Osteocyte (in vitro differentiated cells): ENCODE measurements at regions not wholly inside any gene's neighbourhood (a gene's known extent, or its start where the extent isn't known, plus 50 kb on each side); places are given as distances from the start of the nearest gene placed in this dataset.

Source experiments
- DNase-seq: peaks from one replicate; pipeline ENCODE4 v3.0.0; 2021; ENCODE audit warnings: mixed read lengths; ENCODE audit not compliant: unreplicated experiment; ENCODE audit errors: extremely low spot score
- H3K27ac Mint-ChIP-seq: one replicate; pipeline ENCODE4 v1.8.0; 2021; ENCODE audit warnings: mild to moderate bottlenecking, mixed read lengths; ENCODE audit not compliant: unreplicated experiment
- H3K27me3 Mint-ChIP-seq: one replicate; pipeline ENCODE4 v1.8.0; 2021; ENCODE audit warnings: mixed read lengths; ENCODE audit not compliant: unreplicated experiment
- H3K36me3 Mint-ChIP-seq: one replicate; pipeline ENCODE4 v1.8.0; 2021; ENCODE audit warnings: mixed read lengths; ENCODE audit not compliant: unreplicated experiment
- H3K4me1 Mint-ChIP-seq: one replicate; pipeline ENCODE4 v1.8.0; 2021; ENCODE audit warnings: mixed read lengths; ENCODE audit not compliant: unreplicated experiment
- H3K4me3 Mint-ChIP-seq: one replicate; pipeline ENCODE4 v1.8.0; 2021; ENCODE audit warnings: mild to moderate bottlenecking, moderate library complexity, mixed read lengths; ENCODE audit not compliant: unreplicated experiment
- H3K9me3 Mint-ChIP-seq: one replicate; pipeline ENCODE4 v1.8.0; 2021; ENCODE audit warnings: mixed read lengths; ENCODE audit not compliant: unreplicated experiment
- TF ChIP-seq, protein P1 (sequence below): fragments of 200-600 bp; sonication (generic); IDR thresholded peaks from 2 replicates; pipeline ENCODE4 v1.5.0; 2021; ENCODE audit warnings: antibody characterized with exemption, mild to moderate bottlenecking, moderate library complexity

DNA sequence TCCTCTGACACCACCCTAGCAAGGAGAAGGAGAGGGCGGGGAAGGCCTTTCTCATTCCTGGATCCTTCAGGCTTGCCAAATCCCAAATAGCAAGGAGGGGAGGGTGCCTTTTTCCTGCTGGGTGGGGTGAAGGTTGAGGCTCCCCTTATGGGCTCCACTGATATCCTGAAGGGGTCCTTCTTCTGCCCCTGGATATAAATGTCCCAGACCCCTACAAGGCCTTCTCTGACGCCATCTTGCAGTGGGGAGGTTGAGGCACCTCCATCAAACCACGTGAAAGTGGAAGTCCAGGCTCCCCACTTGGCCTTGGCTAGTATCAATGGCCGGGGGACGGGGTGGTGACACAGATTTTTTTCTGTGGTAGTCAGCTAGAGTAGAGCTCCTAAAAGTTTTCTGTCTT lies 371.3 kb downstream of the GLRX3 start:
- Mint-ChIP-seq H3K4me1 (no peaks in the 10 kb centered on the region), H3K9me3 (peaks cover 65% of the 10 kb centered on the region), H3K27ac (no peak overlapping the region), H3K27me3 (no peaks in the 10 kb centered on the region), H3K4me3 (no peak overlapping the region), H3K36me3 (no peaks in the 10 kb centered on the region)
- TF ChIP-seq, protein P1, sequence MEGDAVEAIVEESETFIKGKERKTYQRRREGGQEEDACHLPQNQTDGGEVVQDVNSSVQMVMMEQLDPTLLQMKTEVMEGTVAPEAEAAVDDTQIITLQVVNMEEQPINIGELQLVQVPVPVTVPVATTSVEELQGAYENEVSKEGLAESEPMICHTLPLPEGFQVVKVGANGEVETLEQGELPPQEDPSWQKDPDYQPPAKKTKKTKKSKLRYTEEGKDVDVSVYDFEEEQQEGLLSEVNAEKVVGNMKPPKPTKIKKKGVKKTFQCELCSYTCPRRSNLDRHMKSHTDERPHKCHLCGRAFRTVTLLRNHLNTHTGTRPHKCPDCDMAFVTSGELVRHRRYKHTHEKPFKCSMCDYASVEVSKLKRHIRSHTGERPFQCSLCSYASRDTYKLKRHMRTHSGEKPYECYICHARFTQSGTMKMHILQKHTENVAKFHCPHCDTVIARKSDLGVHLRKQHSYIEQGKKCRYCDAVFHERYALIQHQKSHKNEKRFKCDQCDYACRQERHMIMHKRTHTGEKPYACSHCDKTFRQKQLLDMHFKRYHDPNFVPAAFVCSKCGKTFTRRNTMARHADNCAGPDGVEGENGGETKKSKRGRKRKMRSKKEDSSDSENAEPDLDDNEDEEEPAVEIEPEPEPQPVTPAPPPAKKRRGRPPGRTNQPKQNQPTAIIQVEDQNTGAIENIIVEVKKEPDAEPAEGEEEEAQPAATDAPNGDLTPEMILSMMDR = no peak
- peak; percentile 69 for DNase-seq

DNA sequence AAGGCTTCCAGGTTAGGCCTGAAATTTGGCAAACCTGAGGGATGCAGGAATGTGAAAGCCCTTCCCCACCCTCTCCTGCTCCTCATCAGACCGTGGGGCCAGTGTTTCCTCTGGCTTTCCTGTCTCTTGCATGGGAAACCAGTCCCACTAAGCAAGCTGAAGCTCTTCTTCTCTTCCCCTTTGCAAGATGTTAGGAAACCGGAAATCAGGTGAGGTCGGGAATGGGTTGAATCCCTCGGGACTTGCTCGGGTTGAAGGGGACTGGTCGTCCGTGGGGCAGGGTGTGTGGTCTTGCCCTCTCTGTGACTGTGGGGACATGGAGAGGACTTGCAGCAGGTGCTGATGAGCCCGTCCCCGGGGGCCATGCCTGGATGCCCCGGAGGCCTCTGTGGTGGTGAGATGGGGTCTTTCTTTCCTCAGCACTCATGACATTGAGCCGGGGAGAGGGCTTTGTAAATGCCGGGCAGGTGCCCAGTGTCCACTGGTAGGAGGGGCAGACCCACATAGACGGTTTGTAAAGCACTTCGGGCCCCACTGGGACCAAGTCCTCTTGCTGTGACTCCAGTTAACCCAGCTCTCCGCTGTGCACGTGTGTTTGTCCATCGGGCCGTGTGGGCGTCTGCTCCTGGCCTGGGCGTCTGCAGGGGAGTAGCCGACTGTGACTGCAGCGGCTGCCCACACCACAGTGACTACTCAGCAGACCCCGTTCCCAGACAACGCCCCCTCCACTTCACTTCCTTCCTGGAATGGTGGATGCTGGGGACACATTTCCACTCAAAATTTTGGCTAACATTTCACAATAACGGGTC lies 373.9 kb downstream of the GLRX3 start:
- Mint-ChIP-seq H3K4me1 (no peaks in the 10 kb centered on the region), H3K27ac (no peak overlapping the region), H3K4me3 (no peak overlapping the region), H3K36me3 (no peaks in the 10 kb centered on the region), H3K9me3 (peaks cover 43% of the 10 kb centered on the region), H3K27me3 (no peaks in the 10 kb centered on the region)
- TF ChIP-seq, protein P1 = no peak
- DNase-seq = peak; percentile 72

DNA sequence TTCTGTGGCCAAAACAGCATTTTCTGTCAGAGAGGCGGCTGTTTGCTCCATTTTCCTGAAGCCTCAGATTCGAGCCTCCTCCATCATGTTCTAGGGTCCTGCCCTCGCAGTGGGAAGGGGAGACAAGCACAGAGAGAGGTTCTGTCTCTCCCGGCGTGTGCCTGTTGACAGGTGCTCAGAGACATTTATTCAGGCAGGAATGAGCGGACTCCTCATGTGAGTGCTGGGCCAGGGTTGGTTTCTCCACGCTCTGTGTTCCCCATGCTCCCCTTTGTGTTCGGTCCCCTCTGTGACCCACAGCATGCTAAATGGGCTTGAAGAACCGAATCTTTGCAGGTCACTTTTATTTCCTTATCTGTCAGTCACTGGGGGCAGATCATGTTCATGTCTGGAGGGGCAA lies 374.6 kb downstream of the GLRX3 start:
- H3K9me3 Mint-ChIP-seq = peaks cover 41% of the 10 kb centered on the region
- H3K4me3 Mint-ChIP-seq = no peak overlapping the region
- no peaks in the 10 kb centered on the region for H3K4me1 Mint-ChIP-seq
- H3K27ac Mint-ChIP-seq = no peak overlapping the region
- no peaks in the 10 kb centered on the region for H3K36me3 Mint-ChIP-seq
- H3K27me3 Mint-ChIP-seq = no peaks in the 10 kb centered on the region
- TF ChIP-seq, protein P1 = no peak
- peak; percentile 53 for DNase-seq

DNA sequence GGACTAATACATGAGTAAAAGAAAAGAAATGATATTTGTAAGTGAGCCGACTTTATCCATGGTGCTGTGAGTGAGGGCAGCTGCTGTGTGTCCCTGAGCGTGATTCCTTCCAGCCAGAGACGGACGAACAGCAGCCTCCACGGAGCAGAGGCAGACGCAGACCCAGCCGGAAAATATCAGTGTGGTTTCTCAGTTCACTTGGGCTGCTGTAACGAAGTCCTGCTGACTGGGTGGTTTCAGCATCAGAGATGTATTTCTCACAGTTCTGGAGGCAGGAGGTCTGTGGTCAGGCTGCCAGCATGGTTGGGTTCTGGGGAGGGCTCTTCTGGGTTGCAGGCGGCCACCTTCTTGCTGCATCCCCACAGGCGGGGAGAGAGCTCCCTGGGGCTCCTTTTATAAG lies 375.6 kb downstream of the GLRX3 start:
- no peaks in the 10 kb centered on the region for H3K27me3 Mint-ChIP-seq
- H3K36me3 Mint-ChIP-seq = no peaks in the 10 kb centered on the region
- H3K4me3 Mint-ChIP-seq = no peak overlapping the region
- H3K27ac Mint-ChIP-seq = no peak overlapping the region
- peaks cover 31% of the 10 kb centered on the region for H3K9me3 Mint-ChIP-seq
- TF ChIP-seq, protein P1 = no peak
- H3K4me1 Mint-ChIP-seq = no peaks in the 10 kb centered on the region
- no peak for DNase-seq

DNA sequence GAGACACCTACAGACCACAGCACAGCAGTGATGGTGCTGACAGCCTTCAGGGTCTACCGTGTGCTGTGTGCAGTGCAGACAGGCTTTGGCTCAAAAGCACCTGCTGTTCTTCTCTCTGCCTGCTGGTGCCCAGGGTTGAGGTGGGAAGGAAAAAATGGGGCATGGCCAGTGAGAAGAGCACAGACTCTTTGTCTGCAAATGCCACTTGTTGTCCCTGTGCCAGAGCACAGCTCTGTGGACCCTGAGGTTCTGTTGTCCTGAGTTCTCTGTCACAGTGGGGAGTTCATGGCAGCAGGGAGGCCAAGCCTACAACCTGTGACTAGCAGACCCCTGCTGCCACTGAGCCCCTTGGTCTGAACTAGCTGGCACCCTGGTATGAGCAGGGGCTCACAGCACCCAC lies 376.7 kb downstream of the GLRX3 start:
- TF ChIP-seq, protein P1 = no peak
- peak; percentile 75 for DNase-seq
- no peaks in the 10 kb centered on the region for H3K27me3 Mint-ChIP-seq
- H3K27ac Mint-ChIP-seq = no peak overlapping the region
- no peak overlapping the region for H3K4me3 Mint-ChIP-seq
- H3K36me3 Mint-ChIP-seq = no peaks in the 10 kb centered on the region
- H3K4me1 Mint-ChIP-seq = no peaks in the 10 kb centered on the region
- peaks cover 32% of the 10 kb centered on the region for H3K9me3 Mint-ChIP-seq
